ENCODE measurements at regions not wholly inside any gene's neighbourhood (a gene's known extent, or its start where the extent isn't known, plus 50 kb on each side); places are given as distances from the start of the nearest gene placed in this dataset.

DNA sequence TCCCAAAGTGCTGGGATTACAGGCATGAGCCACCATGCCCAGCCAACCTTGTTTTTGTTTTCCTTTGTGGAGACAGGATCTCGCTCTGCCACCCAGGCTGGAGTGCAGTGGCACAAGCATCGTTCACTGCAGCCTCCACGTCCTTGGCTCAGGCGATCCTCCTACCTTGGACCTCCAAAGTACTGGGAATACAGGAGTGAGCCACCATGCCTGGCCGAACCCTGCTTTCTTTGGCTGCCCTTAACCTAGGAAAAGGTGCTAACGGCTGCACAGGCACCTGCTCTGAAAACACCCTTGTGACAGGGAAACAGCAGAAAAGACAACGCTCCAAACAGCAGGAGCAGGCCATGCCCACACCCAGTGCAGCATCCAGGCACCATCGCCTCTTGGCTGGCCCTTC is 71.9 kb downstream of the OAT start:
- no peak for DNase-seq (ENCODE audit: low read depth)
- no peak for TF ChIP-seq CTCF (IDR thresholded peaks at IDR 0.05; ENCODE audit: insufficient read depth, low read depth, low read length, missing control alignments)
- H3K4me3 ChIP-seq (ENCODE audit: low read depth, low read length): no peak overlapping the region

DNA sequence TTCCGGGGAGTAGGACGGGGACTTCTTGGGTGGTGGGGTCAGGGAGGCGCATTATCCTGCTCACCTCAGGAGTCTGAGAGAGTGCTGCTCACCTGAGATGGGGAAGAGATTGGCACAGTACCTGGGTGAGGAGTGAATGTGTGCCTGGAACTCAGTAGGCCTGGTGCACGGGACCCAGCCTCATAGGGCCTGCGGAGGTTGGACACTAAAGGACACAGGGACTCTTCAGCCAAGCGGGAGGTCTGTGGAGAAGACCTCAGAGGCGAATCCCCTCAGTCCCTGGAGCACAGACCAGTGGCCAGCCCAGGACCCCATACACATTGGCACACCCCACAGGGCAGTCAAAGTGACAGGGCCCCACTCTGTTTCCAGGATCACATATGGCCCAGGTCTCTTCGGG is 73.2 kb downstream of the OAT start:
- no peak for TF ChIP-seq CTCF (IDR thresholded peaks at IDR 0.05; ENCODE audit: insufficient read depth, low read depth, low read length, missing control alignments)
- DNase-seq (ENCODE audit: low read depth): no peak
- no peak overlapping the region for H3K4me3 ChIP-seq (ENCODE audit: low read depth, low read length)

- no peak for DNase-seq (ENCODE audit: low read depth)
- no peak for TF ChIP-seq CTCF (IDR thresholded peaks at IDR 0.05; ENCODE audit: insufficient read depth, low read depth, low read length, missing control alignments)
- H3K4me3 ChIP-seq (ENCODE audit: low read depth, low read length): no peak overlapping the region
Observed at GRCh38 chr10:124344931-124345330, 73.8 kb downstream of the OAT start.

GRCh38 chr10:124344266-124344590 is 74.5 kb downstream of the OAT start:
- no peak for TF ChIP-seq CTCF (IDR thresholded peaks at IDR 0.05; ENCODE audit: insufficient read depth, low read depth, low read length, missing control alignments)
- no peak overlapping the region for H3K4me3 ChIP-seq (ENCODE audit: low read depth, low read length)
- DNase-seq (ENCODE audit: low read depth): no peak

- DNase-seq (ENCODE audit: low read depth): no peak
- no peak overlapping the region for H3K4me3 ChIP-seq (ENCODE audit: low read depth, low read length)
- TF ChIP-seq CTCF (IDR thresholded peaks at IDR 0.05; ENCODE audit: insufficient read depth, low read depth, low read length, missing control alignments): no peak
Observed at GRCh38 chr10:124343351-124344265, 75.1 kb downstream of the OAT start.

DNA sequence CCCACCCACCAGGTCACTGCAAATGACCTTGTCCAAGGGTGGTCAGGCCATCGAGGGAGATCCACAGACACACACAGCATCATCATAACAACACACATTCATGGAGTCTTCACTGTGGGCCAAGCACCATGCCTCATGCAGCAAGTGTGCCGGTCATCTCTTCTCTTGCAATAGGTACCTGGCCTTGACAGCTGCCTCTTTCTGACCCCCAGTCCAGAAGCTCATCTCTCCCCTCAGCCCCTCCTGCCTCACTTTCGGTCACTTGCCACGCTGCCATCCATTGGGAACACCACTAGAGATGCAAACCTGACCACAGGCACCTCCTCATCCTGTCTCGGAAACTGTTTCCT is 75.9 kb downstream of the OAT start:
- no peak for TF ChIP-seq CTCF (IDR thresholded peaks at IDR 0.05; ENCODE audit: insufficient read depth, low read depth, low read length, missing control alignments)
- no peak overlapping the region for H3K4me3 ChIP-seq (ENCODE audit: low read depth, low read length)
- DNase-seq (ENCODE audit: low read depth): no peak

All from GM12865 (cell line).